Endothelial cell (in vitro differentiated cells): ENCODE measurements at regions not wholly inside any gene's neighbourhood (a gene's known extent, or its start where the extent isn't known, plus 50 kb on each side); places are given as distances from the start of the nearest gene placed in this dataset.

ENCODE experiments used
- DNase-seq: peaks from one replicate; pipeline ENCODE4 v3.0.0; 2021; ENCODE audit warnings: low spot score
- H3K27ac Mint-ChIP-seq: one replicate; pipeline ENCODE4 v1.8.0; 2021; ENCODE audit warnings: mixed read lengths, inconsistent platforms; ENCODE audit not compliant: unreplicated experiment
- H3K27me3 Mint-ChIP-seq: one replicate; pipeline ENCODE4 v1.8.0; 2021; ENCODE audit warnings: mild to moderate bottlenecking, moderate library complexity, mixed read lengths, inconsistent platforms; ENCODE audit not compliant: unreplicated experiment
- H3K36me3 Mint-ChIP-seq: one replicate; pipeline ENCODE4 v1.8.0; 2021; ENCODE audit warnings: mild to moderate bottlenecking, low read depth, mixed read lengths, inconsistent platforms; ENCODE audit not compliant: unreplicated experiment
- H3K4me1 Mint-ChIP-seq: one replicate; pipeline ENCODE4 v1.8.0; 2021; ENCODE audit warnings: mild to moderate bottlenecking, mixed read lengths, inconsistent platforms; ENCODE audit not compliant: unreplicated experiment
- H3K4me3 Mint-ChIP-seq: one replicate; pipeline ENCODE4 v1.8.0; 2021; ENCODE audit warnings: mild to moderate bottlenecking, mixed read lengths, inconsistent platforms; ENCODE audit not compliant: unreplicated experiment
- H3K9me3 Mint-ChIP-seq: one replicate; pipeline ENCODE4 v1.8.0; 2021; ENCODE audit warnings: mixed read lengths, inconsistent platforms; ENCODE audit not compliant: unreplicated experiment
- TF ChIP-seq, protein P1 (sequence below): fragments of 200-600 bp; sonication (generic); IDR thresholded peaks from one replicate; pipeline ENCODE4 v1.5.0; 2021; ENCODE audit warnings: antibody characterized with exemption; ENCODE audit not compliant: unreplicated experiment

DNA sequence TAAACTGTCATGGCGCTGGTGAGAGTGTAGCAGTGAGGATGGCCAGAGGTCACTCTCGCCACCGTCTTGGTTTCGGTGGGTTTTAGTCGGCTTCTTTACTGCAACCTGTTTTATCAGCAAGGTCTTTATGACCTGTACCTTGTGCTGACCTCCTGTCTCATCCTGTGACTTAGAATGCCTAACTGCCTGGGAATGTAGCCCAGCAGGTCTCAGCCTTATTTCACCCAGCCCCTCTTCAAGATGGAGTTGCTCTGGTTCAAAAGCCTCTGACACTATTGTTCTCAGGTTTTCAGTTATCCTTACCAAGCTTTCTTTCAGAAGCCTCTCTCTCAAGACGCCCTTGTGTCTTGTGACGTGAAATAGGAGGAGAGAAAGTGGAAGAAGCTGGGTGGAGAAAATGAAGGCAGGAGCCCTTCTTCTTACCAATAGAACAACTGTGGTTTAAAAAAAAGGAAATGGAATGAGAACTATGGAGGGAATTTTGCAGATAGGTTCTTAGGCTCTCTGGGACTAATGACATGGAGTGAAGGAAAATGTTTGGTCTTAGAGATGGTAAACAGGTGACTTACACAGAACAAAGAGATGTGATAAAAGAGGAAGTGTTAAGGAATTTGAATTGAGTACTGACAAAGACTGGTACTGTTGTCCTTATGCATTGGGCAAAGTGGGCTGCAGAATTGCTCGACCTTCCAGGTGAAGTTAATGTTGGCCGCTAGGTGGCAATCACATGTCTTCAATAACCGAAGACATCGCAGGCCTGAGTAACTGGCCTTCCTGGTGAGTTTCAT, 133.3 kb upstream of the RAI14 start:
- peak; percentile 64 for DNase-seq
- no peaks in the 10 kb centered on the region for H3K36me3 Mint-ChIP-seq
- no peak overlapping the region for H3K4me3 Mint-ChIP-seq
- peaks cover 5% of the 10 kb centered on the region for H3K4me1 Mint-ChIP-seq
- TF ChIP-seq, protein P1, sequence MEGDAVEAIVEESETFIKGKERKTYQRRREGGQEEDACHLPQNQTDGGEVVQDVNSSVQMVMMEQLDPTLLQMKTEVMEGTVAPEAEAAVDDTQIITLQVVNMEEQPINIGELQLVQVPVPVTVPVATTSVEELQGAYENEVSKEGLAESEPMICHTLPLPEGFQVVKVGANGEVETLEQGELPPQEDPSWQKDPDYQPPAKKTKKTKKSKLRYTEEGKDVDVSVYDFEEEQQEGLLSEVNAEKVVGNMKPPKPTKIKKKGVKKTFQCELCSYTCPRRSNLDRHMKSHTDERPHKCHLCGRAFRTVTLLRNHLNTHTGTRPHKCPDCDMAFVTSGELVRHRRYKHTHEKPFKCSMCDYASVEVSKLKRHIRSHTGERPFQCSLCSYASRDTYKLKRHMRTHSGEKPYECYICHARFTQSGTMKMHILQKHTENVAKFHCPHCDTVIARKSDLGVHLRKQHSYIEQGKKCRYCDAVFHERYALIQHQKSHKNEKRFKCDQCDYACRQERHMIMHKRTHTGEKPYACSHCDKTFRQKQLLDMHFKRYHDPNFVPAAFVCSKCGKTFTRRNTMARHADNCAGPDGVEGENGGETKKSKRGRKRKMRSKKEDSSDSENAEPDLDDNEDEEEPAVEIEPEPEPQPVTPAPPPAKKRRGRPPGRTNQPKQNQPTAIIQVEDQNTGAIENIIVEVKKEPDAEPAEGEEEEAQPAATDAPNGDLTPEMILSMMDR: peak; percentile 78
- no peaks in the 10 kb centered on the region for H3K27me3 Mint-ChIP-seq
- no peaks in the 10 kb centered on the region for H3K9me3 Mint-ChIP-seq
- H3K27ac Mint-ChIP-seq: no peak overlapping the region

DNA sequence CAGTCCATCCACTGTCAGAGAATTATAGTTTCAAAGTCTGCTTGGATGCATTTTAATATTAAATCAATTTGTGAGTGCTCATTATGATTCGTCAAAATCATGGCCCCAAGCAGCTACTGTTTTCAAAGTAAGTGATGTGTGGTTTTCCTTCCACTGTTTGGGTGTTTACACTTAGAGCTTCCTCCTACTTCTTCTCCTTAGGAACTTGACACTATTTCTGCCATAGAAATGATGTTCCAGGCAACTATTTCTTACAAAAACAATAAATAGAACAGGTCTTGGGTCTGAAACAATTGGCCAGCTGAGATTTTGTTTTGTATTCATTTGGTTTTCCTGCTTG, 132.8 kb upstream of the RAI14 start:
- TF ChIP-seq, protein P1: peak; percentile 24
- Mint-ChIP-seq H3K27me3 (no peaks in the 10 kb centered on the region), H3K4me3 (no peak overlapping the region), H3K36me3 (no peaks in the 10 kb centered on the region), H3K9me3 (no peaks in the 10 kb centered on the region), H3K4me1 (peaks cover 5% of the 10 kb centered on the region), H3K27ac (no peak overlapping the region)
- no peak for DNase-seq

DNA sequence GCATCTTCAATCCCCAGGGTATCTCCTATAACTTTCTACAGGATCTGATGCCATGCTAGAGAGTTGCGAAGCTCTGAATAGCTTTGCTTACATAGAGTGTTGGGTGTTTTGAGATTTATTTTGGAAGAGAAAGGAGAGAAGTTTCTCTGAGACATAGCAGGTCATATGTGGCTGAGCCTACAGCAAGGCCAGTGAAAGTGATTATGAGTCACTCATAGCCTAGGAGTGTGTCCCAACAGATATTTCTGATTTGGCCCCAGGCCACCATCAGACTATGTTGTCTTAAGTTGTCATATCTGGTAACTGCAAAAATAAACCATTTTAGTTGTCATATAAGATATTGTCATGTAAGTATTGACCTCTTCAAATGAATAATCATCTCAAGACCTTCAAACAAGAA, 132.0 kb upstream of the RAI14 start:
- Mint-ChIP-seq H3K27ac (no peak overlapping the region), H3K4me1 (peaks cover 5% of the 10 kb centered on the region), H3K27me3 (no peaks in the 10 kb centered on the region), H3K4me3 (no peak overlapping the region), H3K36me3 (no peaks in the 10 kb centered on the region), H3K9me3 (no peaks in the 10 kb centered on the region)
- TF ChIP-seq, protein P1: no peak
- no peak for DNase-seq

DNA sequence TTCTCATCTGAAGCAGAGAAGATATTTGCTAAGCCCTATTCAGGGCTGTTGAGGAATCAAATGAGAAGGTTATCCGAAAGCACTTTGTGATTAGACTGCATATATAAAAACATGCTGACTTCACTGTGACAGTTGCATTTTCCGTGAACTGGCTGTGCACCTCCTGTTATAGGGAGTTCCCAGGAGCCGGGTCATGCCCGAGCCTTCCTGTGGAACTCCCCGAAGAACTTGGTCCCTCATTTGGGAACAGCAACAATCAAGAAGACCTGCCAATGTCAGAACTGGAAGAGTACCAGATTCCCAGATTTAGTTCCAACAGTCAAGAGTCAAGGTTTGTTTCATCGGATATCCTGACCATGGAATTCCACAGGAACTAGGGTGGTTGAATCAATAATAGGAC, 130.4 kb upstream of the RAI14 start:
- Mint-ChIP-seq H3K9me3 (no peaks in the 10 kb centered on the region), H3K27me3 (no peaks in the 10 kb centered on the region), H3K4me3 (no peak overlapping the region), H3K4me1 (peaks cover 5% of the 10 kb centered on the region), H3K36me3 (no peaks in the 10 kb centered on the region), H3K27ac (no peak overlapping the region)
- no peak for DNase-seq
- TF ChIP-seq, protein P1: no peak

DNA sequence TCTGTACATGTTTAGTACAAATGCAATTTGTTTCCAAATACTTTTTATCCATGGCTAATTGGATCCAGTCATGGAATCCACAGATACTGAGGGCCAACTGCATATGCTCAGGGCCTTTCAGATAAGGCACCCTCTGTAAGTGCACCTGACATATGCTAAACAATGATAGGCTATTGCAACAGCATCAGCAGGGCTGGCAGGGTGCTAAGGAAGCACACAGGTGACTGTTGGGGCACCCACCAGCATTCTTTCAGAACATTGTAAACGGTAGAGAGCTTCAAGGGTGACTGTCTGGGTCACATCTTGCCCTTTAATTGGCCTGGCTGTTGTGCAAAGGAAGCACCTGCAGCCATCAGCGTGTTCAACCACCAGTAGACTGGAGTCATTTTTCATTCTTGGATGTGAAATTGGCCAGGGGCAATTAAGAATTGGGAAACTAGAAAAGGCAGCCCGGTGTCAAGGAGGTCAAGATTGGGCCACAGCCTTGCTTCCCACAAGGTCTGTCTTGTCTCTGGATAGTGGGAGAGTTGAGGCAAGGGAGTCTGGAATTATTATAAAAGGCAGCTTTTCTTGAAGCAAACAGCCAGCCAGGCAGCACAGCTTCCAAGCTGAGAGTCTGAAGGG, 129.3 kb upstream of the RAI14 start:
- H3K36me3 Mint-ChIP-seq: no peaks in the 10 kb centered on the region
- H3K27me3 Mint-ChIP-seq: no peaks in the 10 kb centered on the region
- no peak for DNase-seq
- H3K9me3 Mint-ChIP-seq: no peaks in the 10 kb centered on the region
- H3K27ac Mint-ChIP-seq: no peak overlapping the region
- peaks cover 5% of the 10 kb centered on the region for H3K4me1 Mint-ChIP-seq
- no peak overlapping the region for H3K4me3 Mint-ChIP-seq
- TF ChIP-seq, protein P1: no peak
